Activated CD4-positive, alpha-beta T cell treated with anti-CD3 and anti-CD28 coated beads for 36 hours (primary cell): ENCODE measurements at regions not wholly inside any gene's neighbourhood (a gene's known extent, or its start where the extent isn't known, plus 50 kb on each side); places are given as distances from the start of the nearest gene placed in this dataset.

ENCODE experiments used
- ATAC-seq: fragments of 200-7000 bp; cut with Tn5 transposase; one replicate; pipeline ENCODE4 v1.10.0; 2021; ENCODE audit warnings: mild to moderate bottlenecking, moderate library complexity
- CTCF ChIA-PET: fragments of 350-600 bp; sonication (Branson Sonifier 250); formaldehyde crosslinking; loops from one replicate; lab custom pipeline; 2021; ENCODE audit warnings: antibody characterized with exemption; lab: Charles Lee
- POLR2A ChIA-PET: fragments of 350-600 bp; sonication (Branson Sonifier 250); formaldehyde crosslinking; loops from one replicate; lab custom pipeline; 2021; ENCODE audit warnings: antibody characterized with exemption, inconsistent platforms; lab: Charles Lee
- DNase-seq: peaks from one replicate; pipeline ENCODE4 v3.0.0-alpha.2; 2020
- H3K27ac Mint-ChIP-seq: one replicate; pipeline ENCODE4 v1.8.0; 2021; ENCODE audit warnings: mixed read lengths
- H3K27me3 Mint-ChIP-seq: one replicate; pipeline ENCODE4 v1.8.0; 2021; ENCODE audit warnings: mixed read lengths
- H3K36me3 Mint-ChIP-seq: one replicate; pipeline ENCODE4 v1.8.0; 2021; ENCODE audit warnings: low read depth, mixed read lengths
- H3K4me1 Mint-ChIP-seq: one replicate; pipeline ENCODE4 v1.8.0; 2021; ENCODE audit warnings: mixed read lengths
- H3K4me3 Mint-ChIP-seq: one replicate; pipeline ENCODE4 v1.8.0; 2021; ENCODE audit warnings: mild to moderate bottlenecking, moderate library complexity, mixed read lengths
- H3K9me3 Mint-ChIP-seq: one replicate; pipeline ENCODE4 v1.8.0; 2021; ENCODE audit warnings: low read depth, mixed read lengths
- intact Hi-C, 2 experiments: fragments of 100-400 bp; cut with DNase I in 1 of 2; cut with micrococcal nuclease in 1 of 2; formaldehyde crosslinking; loops; one replicate each; pipeline versions ENCODE4 v1.14.2 to v1.15.1; 2022 to 2024; cut with DNase I, micrococcal nuclease

GRCh38 chrX:84611843-84612636, 109.8 kb upstream of the HDX start:
- ATAC-seq: no peak
- intact Hi-C loops: no loop called here
- H3K36me3 Mint-ChIP-seq: no peaks in the 10 kb centered on the region
- ChIA-PET POLR2A (no interaction called here), CTCF (no interaction called here)
- H3K4me3 Mint-ChIP-seq: no peak overlapping the region
- H3K9me3 Mint-ChIP-seq: peaks cover 1% of the 10 kb centered on the region
- H3K4me1 Mint-ChIP-seq: no peaks in the 10 kb centered on the region
- no peak overlapping the region for H3K27ac Mint-ChIP-seq
- DNase-seq: no peak
- no peaks in the 10 kb centered on the region for H3K27me3 Mint-ChIP-seq

GRCh38 chrX:84634201-84634782, 132.0 kb upstream of the HDX start:
- DNase-seq (no peak), ATAC-seq (no peak)
- Mint-ChIP-seq H3K4me3 (no peak overlapping the region), H3K36me3 (no peaks in the 10 kb centered on the region), H3K27ac (no peak overlapping the region), H3K27me3 (no peaks in the 10 kb centered on the region), H3K4me1 (no peaks in the 10 kb centered on the region), H3K9me3 (no peaks in the 10 kb centered on the region)
- ChIA-PET POLR2A (no interaction called here), CTCF (no interaction called here)
- intact Hi-C loops: no loop called here

- ChIA-PET CTCF (no interaction called here), POLR2A (no interaction called here)
- Mint-ChIP-seq H3K36me3 (no peaks in the 10 kb centered on the region), H3K27me3 (no peaks in the 10 kb centered on the region), H3K27ac (no peak overlapping the region), H3K9me3 (no peaks in the 10 kb centered on the region), H3K4me3 (no peak overlapping the region), H3K4me1 (no peaks in the 10 kb centered on the region)
- ATAC-seq (no peak), DNase-seq (no peak)
- intact Hi-C loops: no loop called here
Observed at GRCh38 chrX:84666086-84666485, 163.8 kb upstream of the HDX start.

GRCh38 chrX:84690228-84690627, 188.0 kb upstream of the HDX start:
- Mint-ChIP-seq H3K4me1 (no peaks in the 10 kb centered on the region), H3K27ac (no peak overlapping the region), H3K9me3 (no peaks in the 10 kb centered on the region), H3K27me3 (no peaks in the 10 kb centered on the region), H3K36me3 (no peaks in the 10 kb centered on the region), H3K4me3 (no peak overlapping the region)
- CTCF ChIA-PET: no interaction called here
- DNase-seq (no peak), ATAC-seq (no peak)
- POLR2A ChIA-PET: no interaction called here
- intact Hi-C loops: no loop called here

- H3K36me3 Mint-ChIP-seq: no peaks in the 10 kb centered on the region
- H3K9me3 Mint-ChIP-seq: no peaks in the 10 kb centered on the region
- CTCF ChIA-PET: no interaction called here
- no peaks in the 10 kb centered on the region for H3K27me3 Mint-ChIP-seq
- ATAC-seq (no peak), DNase-seq (no peak)
- H3K27ac Mint-ChIP-seq: no peak overlapping the region
- H3K4me3 Mint-ChIP-seq: no peak overlapping the region
- H3K4me1 Mint-ChIP-seq: no peaks in the 10 kb centered on the region
- POLR2A ChIA-PET: no interaction called here
- intact Hi-C loops: no loop called here
Observed at GRCh38 chrX:84709987-84710386, 207.7 kb upstream of the HDX start.

GRCh38 chrX:84710611-84711010, 208.4 kb upstream of the HDX start:
- CTCF ChIA-PET: no interaction called here
- no peaks in the 10 kb centered on the region for H3K4me1 Mint-ChIP-seq
- no peak for ATAC-seq
- no peaks in the 10 kb centered on the region for H3K9me3 Mint-ChIP-seq
- H3K27ac Mint-ChIP-seq: no peak overlapping the region
- POLR2A ChIA-PET: no interaction called here
- H3K36me3 Mint-ChIP-seq: no peaks in the 10 kb centered on the region
- intact Hi-C loops: no loop called here
- no peak for DNase-seq
- no peaks in the 10 kb centered on the region for H3K27me3 Mint-ChIP-seq
- no peak overlapping the region for H3K4me3 Mint-ChIP-seq

- no peak overlapping the region for H3K4me3 Mint-ChIP-seq
- POLR2A ChIA-PET: no interaction called here
- intact Hi-C loops: no loop called here
- CTCF ChIA-PET: no interaction called here
- no peaks in the 10 kb centered on the region for H3K4me1 Mint-ChIP-seq
- H3K27me3 Mint-ChIP-seq: no peaks in the 10 kb centered on the region
- H3K36me3 Mint-ChIP-seq: no peaks in the 10 kb centered on the region
- no peak overlapping the region for H3K27ac Mint-ChIP-seq
- H3K9me3 Mint-ChIP-seq: no peaks in the 10 kb centered on the region
- DNase-seq (no peak), ATAC-seq (no peak)
Observed at GRCh38 chrX:84712621-84713020, 210.4 kb upstream of the HDX start.

- DNase-seq (no peak), ATAC-seq (no peak)
- POLR2A ChIA-PET: no interaction called here
- Mint-ChIP-seq H3K27me3 (no peaks in the 10 kb centered on the region), H3K27ac (no peak overlapping the region), H3K9me3 (no peaks in the 10 kb centered on the region), H3K4me3 (no peak overlapping the region), H3K4me1 (no peaks in the 10 kb centered on the region), H3K36me3 (no peaks in the 10 kb centered on the region)
- intact Hi-C loops: no loop called here
- CTCF ChIA-PET: no interaction called here
Observed at GRCh38 chrX:84715315-84715714, 213.1 kb upstream of the HDX start.

- DNase-seq (no peak), ATAC-seq (no peak)
- no peak overlapping the region for H3K4me3 Mint-ChIP-seq
- H3K9me3 Mint-ChIP-seq: no peaks in the 10 kb centered on the region
- no peaks in the 10 kb centered on the region for H3K36me3 Mint-ChIP-seq
- H3K27me3 Mint-ChIP-seq: no peaks in the 10 kb centered on the region
- CTCF ChIA-PET: no interaction called here
- H3K27ac Mint-ChIP-seq: no peak overlapping the region
- H3K4me1 Mint-ChIP-seq: no peaks in the 10 kb centered on the region
- POLR2A ChIA-PET: no interaction called here
- intact Hi-C loops: no loop called here
Observed at GRCh38 chrX:84717343-84717742, 215.1 kb upstream of the HDX start.

- intact Hi-C loops: no loop called here
- ATAC-seq (no peak), DNase-seq (no peak)
- POLR2A ChIA-PET: no interaction called here
- Mint-ChIP-seq H3K27me3 (no peaks in the 10 kb centered on the region), H3K4me1 (no peaks in the 10 kb centered on the region), H3K4me3 (no peak overlapping the region), H3K27ac (no peak overlapping the region), H3K36me3 (no peaks in the 10 kb centered on the region), H3K9me3 (no peaks in the 10 kb centered on the region)
- CTCF ChIA-PET: no interaction called here
Observed at GRCh38 chrX:84721416-84721815, 219.2 kb upstream of the HDX start.

GRCh38 chrX:84724576-84724975, 222.3 kb upstream of the HDX start:
- ChIA-PET CTCF (no interaction called here), POLR2A (no interaction called here)
- ATAC-seq: no peak
- Mint-ChIP-seq H3K27ac (no peak overlapping the region), H3K9me3 (no peaks in the 10 kb centered on the region), H3K4me3 (no peak overlapping the region), H3K4me1 (no peaks in the 10 kb centered on the region), H3K27me3 (no peaks in the 10 kb centered on the region), H3K36me3 (no peaks in the 10 kb centered on the region)
- intact Hi-C loops: no loop called here
- DNase-seq: no peak

- Mint-ChIP-seq H3K27me3 (no peaks in the 10 kb centered on the region), H3K4me1 (no peaks in the 10 kb centered on the region), H3K36me3 (no peaks in the 10 kb centered on the region), H3K4me3 (no peak overlapping the region), H3K9me3 (no peaks in the 10 kb centered on the region), H3K27ac (no peak overlapping the region)
- ChIA-PET POLR2A (no interaction called here), CTCF (interaction anchor here (0.7 to 1.0 kb wide), 2 partner anchors 10 to 22 kb away, joined by 3 read pairs; no protein-coding TSS in a partner anchor)
- intact Hi-C loops: loop anchor here in 1 of 2 experiments (2.0 kb wide), 2 partner anchors 323 to 815 kb away; no protein-coding TSS in a partner anchor
- ATAC-seq (no peak), DNase-seq (no peak)
Observed at GRCh38 chrX:84729408-84729807, 227.2 kb upstream of the HDX start.
